Natural killer cell (primary cell): ENCODE measurements at regions not wholly inside any gene's neighbourhood (a gene's known extent, or its start where the extent isn't known, plus 50 kb on each side); places are given as distances from the start of the nearest gene placed in this dataset.

Source experiments
- ATAC-seq, 3 donors: fragments of 150-1000 bp in 2 of 3; fragments of 200-7000 bp in 1 of 3; cut with Tn5 transposase; 1 replicate in 1 of 3; 2 replicates in 2 of 3; pipeline ENCODE4 v1.10.0; 2021; ENCODE audit warnings: mild to moderate bottlenecking in 2 of 3, moderate library complexity in 2 of 3
- DNase-seq, 2 donors: peaks; one replicate each; pipeline versions ENCODE4 v3.0.0 to v3.0.0-alpha.2; 2013 to 2021; ENCODE audit warnings: mixed read lengths in 1 of 2
- H3K27ac ChIP-seq: one replicate; pipeline ENCODE4 v1.5.1; 2013; ENCODE audit warnings: mild to moderate bottlenecking, low read length
- H3K27me3 ChIP-seq: one replicate; pipeline ENCODE4 v1.6.1; 2013; ENCODE audit warnings: low read length; ENCODE audit not compliant: control insufficient read depth, insufficient read depth
- H3K36me3 ChIP-seq: one replicate; pipeline ENCODE4 v1.6.1; 2013; ENCODE audit warnings: low read length; ENCODE audit not compliant: control insufficient read depth, insufficient read depth
- H3K4me1 ChIP-seq: one replicate; pipeline ENCODE4 v1.6.1; 2013; ENCODE audit warnings: low read length; ENCODE audit not compliant: control insufficient read depth, insufficient read depth
- H3K4me3 ChIP-seq: one replicate; pipeline ENCODE4 v1.5.1; 2013; ENCODE audit warnings: low read length
- H3K9me3 ChIP-seq: one replicate; pipeline ENCODE4 v1.6.1; 2013; ENCODE audit warnings: low read length; ENCODE audit not compliant: control insufficient read depth, insufficient read depth
- H3K27ac Mint-ChIP-seq, 2 donors: one replicate each; pipeline ENCODE4 v1.8.0; 2022; ENCODE audit warnings: mild to moderate bottlenecking in 2 of 2, mixed read lengths in 2 of 2, moderate library complexity in 1 of 2
- H3K27me3 Mint-ChIP-seq, 2 donors: one replicate each; pipeline ENCODE4 v1.8.0; 2022; ENCODE audit warnings: low read depth in 2 of 2, mixed read lengths in 2 of 2
- H3K36me3 Mint-ChIP-seq: one replicate; pipeline ENCODE4 v1.8.0; 2022; ENCODE audit warnings: mixed read lengths
- H3K4me1 Mint-ChIP-seq, 2 donors: one replicate each; pipeline ENCODE4 v1.8.0; 2022; ENCODE audit warnings: mixed read lengths in 2 of 2
- H3K4me3 Mint-ChIP-seq: one replicate; pipeline ENCODE4 v1.8.0; 2022; ENCODE audit warnings: mild to moderate bottlenecking, moderate library complexity, mixed read lengths
- H3K9me3 Mint-ChIP-seq, 2 donors: one replicate each; pipeline ENCODE4 v1.8.0; 2022; ENCODE audit warnings: mixed read lengths in 2 of 2
- CTCF ChIP-seq: fragments of 200-600 bp; IDR thresholded peaks from one replicate; pipeline ENCODE4 v1.8.0; 2022; ENCODE audit warnings: antibody characterized with exemption
- WGBS: methylation state at CpG from one replicate; pipeline ENCODE4 v1.1.7; 2013; ENCODE audit warnings: missing lambda C conversion rate; ENCODE audit not compliant: insufficient coverage; 5-methylcytosine and 5-hydroxymethylcytosine counted together
- intact Hi-C: fragments of 100-400 bp; cut with micrococcal nuclease; formaldehyde crosslinking; loops from one replicate; pipeline ENCODE4 v1.14.2; 2022

GRCh38 chr2:605674-606608 is 71.3 kb downstream of the TMEM18 start:
- DNase-seq = no peak
- no peaks in the 10 kb centered on the region for H3K27me3 Mint-ChIP-seq
- H3K36me3 Mint-ChIP-seq = no peaks in the 10 kb centered on the region

GRCh38 chr2:604854-605524 is 72.2 kb downstream of the TMEM18 start:
- H3K4me1 Mint-ChIP-seq = no peaks in the 10 kb centered on the region
- H3K9me3 Mint-ChIP-seq = no peaks in the 10 kb centered on the region
- no peak overlapping the region for H3K4me3 Mint-ChIP-seq
- H3K4me1 ChIP-seq = no peaks in the 10 kb centered on the region
- H3K9me3 ChIP-seq = no peaks in the 10 kb centered on the region
- no peaks in the 10 kb centered on the region for H3K27me3 ChIP-seq
- no peak overlapping the region for H3K4me3 ChIP-seq
- no peaks in the 10 kb centered on the region for H3K27me3 Mint-ChIP-seq
- no peak overlapping the region for H3K27ac ChIP-seq
- H3K36me3 Mint-ChIP-seq = no peaks in the 10 kb centered on the region
- H3K27ac Mint-ChIP-seq = no peak overlapping the region
- intact Hi-C loops = no loop called here
- no peak for TF ChIP-seq CTCF
- ATAC-seq (no peak), DNase-seq (no peak)
- no peaks in the 10 kb centered on the region for H3K36me3 ChIP-seq
- 86% methylated on average over 2 of the region's 2 CpGs for WGBS

More at GRCh38 chr2:605674-606608, 71.3 kb downstream of the TMEM18 start:
- Histone ChIP-seq H3K4me1 (no peaks in the 10 kb centered on the region), H3K27me3 (no peaks in the 10 kb centered on the region), H3K9me3 (no peaks in the 10 kb centered on the region), H3K36me3 (no peaks in the 10 kb centered on the region), H3K27ac (no peak overlapping the region), H3K4me3 (no peak overlapping the region)
- Mint-ChIP-seq H3K27ac (no peak overlapping the region), H3K4me1 (no peaks in the 10 kb centered on the region), H3K9me3 (no peaks in the 10 kb centered on the region), H3K4me3 (no peak overlapping the region)
- no peak for ATAC-seq
- TF ChIP-seq CTCF = no peak
- WGBS = 91% methylated on average over 23 of the region's 24 CpGs
- intact Hi-C loops = no loop called here

- Histone ChIP-seq H3K4me1 (no peaks in the 10 kb centered on the region), H3K9me3 (no peaks in the 10 kb centered on the region), H3K27me3 (no peaks in the 10 kb centered on the region), H3K36me3 (no peaks in the 10 kb centered on the region), H3K4me3 (no peak overlapping the region), H3K27ac (no peak overlapping the region)
- Mint-ChIP-seq H3K27me3 (no peaks in the 10 kb centered on the region), H3K4me1 (no peaks in the 10 kb centered on the region), H3K36me3 (no peaks in the 10 kb centered on the region), H3K9me3 (no peaks in the 10 kb centered on the region), H3K4me3 (no peak overlapping the region), H3K27ac (no peak overlapping the region)
- no peak for TF ChIP-seq CTCF
- no peak for ATAC-seq
- no peak for DNase-seq
- WGBS = 96% methylated on average over 9 of the region's 9 CpGs
- intact Hi-C loops = no loop called here
Observed at GRCh38 chr2:604385-604784, 72.8 kb downstream of the TMEM18 start.
